ENCODE measurements at regions not wholly inside any gene's neighbourhood (a gene's known extent, or its start where the extent isn't known, plus 50 kb on each side); places are given as distances from the start of the nearest gene placed in this dataset.
"Not testable (repeated sequence)": the region's sequence is repeated elsewhere in the genome, so short reads cannot be mapped to it uniquely, and the experiment has no call there.

- H3K4me3 Mint-ChIP-seq; H3K4me3 ChIP-seq (ENCODE audit: low read length); intact Hi-C loops (cut with DNase I, micrococcal nuclease); H3K27me3 Mint-ChIP-seq; DNase-seq; H3K4me1 Mint-ChIP-seq (ENCODE audit: low read depth); POLR2A ChIA-PET; H3K27ac ChIP-seq (ENCODE audit: low read depth in 1 of 2, low read length in 2 of 2); H3K27ac Mint-ChIP-seq; H3K27me3 ChIP-seq (ENCODE audit: control insufficient read depth in 1 of 2, insufficient read depth in 2 of 2, low read length in 2 of 2); H3K9me3 ChIP-seq (ENCODE audit: control insufficient read depth in 1 of 2, insufficient read depth in 1 of 2, low read length in 2 of 2); ATAC-seq (ENCODE audit: poor library complexity); H3K4me1 ChIP-seq (ENCODE audit: insufficient read depth, low read length); CTCF ChIA-PET; H3K9me3 Mint-ChIP-seq: not testable (repeated sequence)
- peaks cover 48% of the 10 kb centered on the region for H3K36me3 ChIP-seq (ENCODE audit: insufficient read depth, low read length)
- H3K36me3 Mint-ChIP-seq (ENCODE audit: low read depth) = peaks cover 26% of the 10 kb centered on the region
Observed at GRCh38 chr3:195974281-195974680, 65.9 kb upstream of the TNK2 start.

GRCh38 chr3:195970873-195971272 is 62.5 kb upstream of the TNK2 start:
- DNase-seq; intact Hi-C loops (cut with DNase I, micrococcal nuclease); H3K27ac Mint-ChIP-seq; H3K27ac ChIP-seq (ENCODE audit: low read depth in 1 of 2, low read length in 2 of 2); H3K4me1 Mint-ChIP-seq (ENCODE audit: low read depth); H3K27me3 ChIP-seq (ENCODE audit: control insufficient read depth in 1 of 2, insufficient read depth in 2 of 2, low read length in 2 of 2); CTCF ChIA-PET; H3K4me3 ChIP-seq (ENCODE audit: low read length); H3K9me3 ChIP-seq (ENCODE audit: control insufficient read depth in 1 of 2, insufficient read depth in 1 of 2, low read length in 2 of 2); H3K4me3 Mint-ChIP-seq; H3K4me1 ChIP-seq (ENCODE audit: insufficient read depth, low read length); H3K9me3 Mint-ChIP-seq; ATAC-seq (ENCODE audit: poor library complexity); H3K27me3 Mint-ChIP-seq: not testable (repeated sequence)
- peaks cover 53% of the 10 kb centered on the region for H3K36me3 ChIP-seq (ENCODE audit: insufficient read depth, low read length)
- POLR2A ChIA-PET = interaction anchor here (0.6 kb wide), 1 partner anchor 296 kb away, joined by 3 read pairs; no protein-coding TSS in a partner anchor
- H3K36me3 Mint-ChIP-seq (ENCODE audit: low read depth) = peaks cover 34% of the 10 kb centered on the region

DNA sequence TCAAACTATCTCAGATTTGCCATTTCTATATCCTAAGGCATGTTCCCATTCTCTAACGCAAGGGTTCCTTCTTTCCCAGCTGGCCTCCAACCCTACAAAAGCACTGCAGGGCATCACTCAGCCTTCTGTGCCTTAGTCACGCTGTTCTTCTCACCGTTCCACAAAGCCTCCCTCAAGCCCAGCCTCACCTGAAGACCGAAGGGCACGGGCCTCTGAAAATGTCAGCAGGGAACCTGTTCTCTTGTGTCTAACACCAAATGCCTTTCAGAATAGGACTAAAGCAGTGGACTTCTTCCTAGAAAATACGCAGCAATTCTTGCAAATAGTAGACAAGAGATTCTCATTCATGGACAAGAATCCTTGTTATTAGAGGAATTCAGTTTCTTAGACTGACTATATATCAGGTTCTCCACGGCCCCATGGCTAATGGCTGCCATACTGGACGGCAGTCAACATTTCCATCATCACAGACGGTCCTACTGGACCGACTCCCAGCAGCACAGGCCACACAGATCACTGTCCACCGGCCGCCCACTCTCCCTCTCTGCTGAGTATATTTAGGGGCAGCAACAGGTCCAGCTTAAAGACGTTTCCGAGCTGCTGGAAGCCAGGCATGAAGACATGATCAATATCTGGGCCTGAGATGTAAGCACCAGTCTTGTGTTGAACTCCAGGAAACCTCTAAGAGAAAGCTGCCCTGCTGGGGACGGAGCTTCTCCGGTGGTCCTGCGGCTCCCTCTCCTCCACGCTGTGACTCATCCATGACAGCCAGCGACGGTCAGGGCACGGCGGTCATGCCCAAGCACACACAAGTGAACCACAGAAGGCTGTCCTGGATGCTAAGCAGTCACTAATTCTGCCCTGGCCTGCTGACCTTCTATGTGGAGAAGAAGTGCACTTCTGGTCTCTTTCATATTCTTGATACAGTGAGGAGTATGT is 61.8 kb upstream of the TNK2 start:
- H3K4me1 ChIP-seq (ENCODE audit: insufficient read depth, low read length); H3K9me3 ChIP-seq (ENCODE audit: control insufficient read depth in 1 of 2, insufficient read depth in 1 of 2, low read length in 2 of 2); H3K27me3 Mint-ChIP-seq; intact Hi-C loops (cut with DNase I, micrococcal nuclease); H3K27me3 ChIP-seq (ENCODE audit: control insufficient read depth in 1 of 2, insufficient read depth in 2 of 2, low read length in 2 of 2); H3K4me3 ChIP-seq (ENCODE audit: low read length); H3K4me1 Mint-ChIP-seq (ENCODE audit: low read depth); H3K27ac Mint-ChIP-seq; H3K27ac ChIP-seq (ENCODE audit: low read depth in 1 of 2, low read length in 2 of 2); POLR2A ChIA-PET; H3K4me3 Mint-ChIP-seq; ATAC-seq (ENCODE audit: poor library complexity); CTCF ChIA-PET; H3K9me3 Mint-ChIP-seq: not testable (repeated sequence)
- H3K36me3 Mint-ChIP-seq (ENCODE audit: low read depth) = peaks cover 35% of the 10 kb centered on the region
- DNase-seq = peak in 1 of 14 experiments; percentile 25
- H3K36me3 ChIP-seq (ENCODE audit: insufficient read depth, low read length) = peaks cover 52% of the 10 kb centered on the region

DNA sequence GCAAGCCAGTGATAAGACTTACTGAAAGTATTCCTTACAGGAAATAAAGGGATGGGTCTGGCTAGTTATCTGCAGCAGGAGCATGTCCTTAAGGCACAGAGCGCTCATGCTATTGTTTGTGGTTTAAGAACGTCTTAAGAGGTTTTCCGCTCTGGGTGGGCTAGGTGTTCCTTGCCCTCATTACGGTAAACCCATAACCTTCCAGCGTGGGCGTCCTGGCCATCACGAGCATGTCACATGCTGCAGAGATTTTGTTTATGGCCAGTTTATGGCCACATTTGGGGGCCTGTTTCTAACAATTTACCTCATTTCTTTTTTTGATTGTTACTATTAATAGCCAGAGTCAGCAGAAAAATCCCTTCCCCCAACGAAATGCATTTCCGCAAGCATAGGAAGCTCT is 61.0 kb upstream of the TNK2 start:
- ATAC-seq (ENCODE audit: poor library complexity); POLR2A ChIA-PET; CTCF ChIA-PET; H3K27ac ChIP-seq (ENCODE audit: low read depth in 1 of 2, low read length in 2 of 2); DNase-seq; H3K27me3 Mint-ChIP-seq; H3K9me3 Mint-ChIP-seq; H3K27ac Mint-ChIP-seq; H3K4me1 Mint-ChIP-seq (ENCODE audit: low read depth); intact Hi-C loops (cut with DNase I, micrococcal nuclease); H3K4me3 ChIP-seq (ENCODE audit: low read length); H3K4me3 Mint-ChIP-seq; H3K27me3 ChIP-seq (ENCODE audit: control insufficient read depth in 1 of 2, insufficient read depth in 2 of 2, low read length in 2 of 2); H3K4me1 ChIP-seq (ENCODE audit: insufficient read depth, low read length); H3K9me3 ChIP-seq (ENCODE audit: control insufficient read depth in 1 of 2, insufficient read depth in 1 of 2, low read length in 2 of 2): not testable (repeated sequence)
- peaks cover 56% of the 10 kb centered on the region for H3K36me3 ChIP-seq (ENCODE audit: insufficient read depth, low read length)
- H3K36me3 Mint-ChIP-seq (ENCODE audit: low read depth) = peaks cover 41% of the 10 kb centered on the region

DNA sequence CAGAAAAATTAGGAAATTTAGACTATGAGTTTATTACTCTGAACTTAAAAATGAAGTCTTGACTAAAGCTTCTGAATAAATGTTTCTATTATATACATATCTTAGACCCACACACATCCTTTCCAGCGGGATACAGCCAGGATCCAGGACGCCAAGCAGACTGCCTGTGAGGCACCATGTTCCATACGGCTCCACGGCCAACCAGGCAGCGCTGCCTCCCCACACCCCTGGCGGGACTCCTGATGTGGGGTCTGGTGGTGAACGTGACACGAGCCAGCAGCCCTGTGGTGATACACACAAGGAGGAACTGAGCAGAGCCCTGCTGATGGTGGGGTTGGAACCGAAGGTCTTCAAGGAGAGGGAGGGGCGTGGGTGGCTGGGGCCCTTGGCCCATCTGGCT is 59.8 kb upstream of the TNK2 start:
- H3K4me3 Mint-ChIP-seq; H3K4me3 ChIP-seq (ENCODE audit: low read length); H3K9me3 Mint-ChIP-seq; DNase-seq; H3K4me1 ChIP-seq (ENCODE audit: insufficient read depth, low read length); ATAC-seq (ENCODE audit: poor library complexity); H3K9me3 ChIP-seq (ENCODE audit: control insufficient read depth in 1 of 2, insufficient read depth in 1 of 2, low read length in 2 of 2); H3K27me3 Mint-ChIP-seq; H3K27ac ChIP-seq (ENCODE audit: low read depth in 1 of 2, low read length in 2 of 2); intact Hi-C loops (cut with DNase I, micrococcal nuclease); H3K4me1 Mint-ChIP-seq (ENCODE audit: low read depth); CTCF ChIA-PET; POLR2A ChIA-PET; H3K27ac Mint-ChIP-seq; H3K27me3 ChIP-seq (ENCODE audit: control insufficient read depth in 1 of 2, insufficient read depth in 2 of 2, low read length in 2 of 2): not testable (repeated sequence)
- peaks cover 49% of the 10 kb centered on the region for H3K36me3 ChIP-seq (ENCODE audit: insufficient read depth, low read length)
- H3K36me3 Mint-ChIP-seq (ENCODE audit: low read depth) = peaks cover 47% of the 10 kb centered on the region

GRCh38 chr3:195967387-195967720 is 59.0 kb upstream of the TNK2 start:
- H3K4me1 ChIP-seq (ENCODE audit: insufficient read depth, low read length); POLR2A ChIA-PET; DNase-seq; H3K27ac Mint-ChIP-seq; H3K27ac ChIP-seq (ENCODE audit: low read depth in 1 of 2, low read length in 2 of 2); H3K4me1 Mint-ChIP-seq (ENCODE audit: low read depth); H3K27me3 Mint-ChIP-seq; H3K27me3 ChIP-seq (ENCODE audit: control insufficient read depth in 1 of 2, insufficient read depth in 2 of 2, low read length in 2 of 2); CTCF ChIA-PET; H3K4me3 Mint-ChIP-seq; H3K9me3 ChIP-seq (ENCODE audit: control insufficient read depth in 1 of 2, insufficient read depth in 1 of 2, low read length in 2 of 2); H3K9me3 Mint-ChIP-seq; H3K4me3 ChIP-seq (ENCODE audit: low read length); intact Hi-C loops (cut with DNase I, micrococcal nuclease); ATAC-seq (ENCODE audit: poor library complexity): not testable (repeated sequence)
- peaks cover 53% of the 10 kb centered on the region for H3K36me3 ChIP-seq (ENCODE audit: insufficient read depth, low read length)
- H3K36me3 Mint-ChIP-seq (ENCODE audit: low read depth) = peaks cover 50% of the 10 kb centered on the region

- H3K4me3 Mint-ChIP-seq; H3K9me3 Mint-ChIP-seq; H3K4me3 ChIP-seq (ENCODE audit: low read length); intact Hi-C loops (cut with DNase I, micrococcal nuclease); H3K4me1 ChIP-seq (ENCODE audit: insufficient read depth, low read length); H3K27ac Mint-ChIP-seq; H3K27ac ChIP-seq (ENCODE audit: low read depth in 1 of 2, low read length in 2 of 2); CTCF ChIA-PET; POLR2A ChIA-PET; ATAC-seq (ENCODE audit: poor library complexity); H3K27me3 Mint-ChIP-seq; H3K27me3 ChIP-seq (ENCODE audit: control insufficient read depth in 1 of 2, insufficient read depth in 2 of 2, low read length in 2 of 2); H3K4me1 Mint-ChIP-seq (ENCODE audit: low read depth); H3K9me3 ChIP-seq (ENCODE audit: control insufficient read depth in 1 of 2, insufficient read depth in 1 of 2, low read length in 2 of 2); DNase-seq: not testable (repeated sequence)
- H3K36me3 ChIP-seq (ENCODE audit: insufficient read depth, low read length) = peaks cover 50% of the 10 kb centered on the region
- peaks cover 52% of the 10 kb centered on the region for H3K36me3 Mint-ChIP-seq (ENCODE audit: low read depth)
Observed at GRCh38 chr3:195966563-195967386, 58.4 kb upstream of the TNK2 start.
